GM19452 (cell line): ENCODE measurements at regions not wholly inside any gene's neighbourhood (a gene's known extent, or its start where the extent isn't known, plus 50 kb on each side); places are given as distances from the start of the nearest gene placed in this dataset.

Source experiments
- ATAC-seq: cut with Tn5 transposase; IDR thresholded peaks from one replicate; pipeline ENCODE4 v1.9.1; 2021; ENCODE audit not compliant: unreplicated experiment

DNA sequence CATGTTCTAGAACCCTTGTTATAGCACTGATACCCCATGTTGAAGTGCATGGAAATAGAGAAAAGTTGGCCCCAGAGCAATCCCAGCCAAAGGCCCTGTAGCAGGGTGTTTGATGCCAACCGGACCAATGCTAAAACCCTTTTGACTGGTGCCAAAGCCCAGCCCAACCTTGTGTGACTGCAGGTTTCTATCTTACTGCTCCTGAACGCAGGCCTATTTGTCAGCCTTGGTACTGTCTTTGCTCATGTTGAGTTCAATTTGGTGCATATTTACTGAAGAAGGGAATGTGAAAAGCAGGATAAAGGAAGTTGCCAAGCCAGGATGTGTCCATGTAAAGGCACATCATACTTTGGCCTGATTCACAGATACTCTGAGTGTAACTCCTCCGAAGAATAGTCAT, 51.7 kb upstream of the NFASC start:
- ATAC-seq, result no peak

DNA sequence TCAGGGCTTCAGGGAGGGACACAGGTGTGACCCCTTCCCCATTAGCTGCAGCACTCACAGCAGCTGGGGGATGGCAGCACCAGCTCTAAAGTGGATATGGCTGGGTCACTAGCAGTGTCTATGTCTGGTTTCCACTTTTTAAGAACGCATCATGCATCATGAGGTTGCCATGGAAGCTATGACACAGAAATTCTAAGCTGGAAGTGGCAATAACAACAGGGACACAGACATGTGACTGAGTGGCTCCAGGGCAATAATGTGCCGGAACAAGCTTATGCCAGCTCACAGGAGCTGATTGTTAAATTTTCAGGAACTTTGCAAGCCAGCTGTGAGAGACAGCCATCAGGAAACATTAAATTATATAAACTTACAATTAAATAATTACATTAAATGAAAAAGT, 51.2 kb upstream of the NFASC start:
- ATAC-seq, result no peak
